Activated naive CD8-positive, alpha-beta T cell treated with anti-CD3 and anti-CD28 coated beads, Interleukin-2, amount 50 U/mL, for 24 hours (primary cell): ENCODE measurements at regions not wholly inside any gene's neighbourhood (a gene's known extent, or its start where the extent isn't known, plus 50 kb on each side); places are given as distances from the start of the nearest gene placed in this dataset.
A peak's percentile ranks its signal among the peaks of the same experiment; 100 is the strongest.
"Not testable (repeated sequence)": the region's sequence is repeated elsewhere in the genome, so short reads cannot be mapped to it uniquely, and the experiment has no call there.

Source experiments
- ATAC-seq: fragments of 150-1000 bp; cut with Tn5 transposase; one replicate; pipeline ENCODE4 v1.10.0; 2021
- DNase-seq: peaks from one replicate; pipeline ENCODE4 v3.0.0; 2021
- H3K27ac Mint-ChIP-seq: one replicate; pipeline ENCODE4 v1.8.0; 2021; ENCODE audit warnings: mild to moderate bottlenecking, mixed read lengths
- H3K27me3 Mint-ChIP-seq: one replicate; pipeline ENCODE4 v1.8.0; 2021; ENCODE audit warnings: mixed read lengths
- H3K36me3 Mint-ChIP-seq: one replicate; pipeline ENCODE4 v1.8.0; 2021; ENCODE audit warnings: low read depth, mixed read lengths
- H3K4me1 Mint-ChIP-seq: one replicate; pipeline ENCODE4 v1.8.0; 2021; ENCODE audit warnings: mixed read lengths
- H3K4me3 Mint-ChIP-seq: one replicate; pipeline ENCODE4 v1.8.0; 2021; ENCODE audit warnings: mild to moderate bottlenecking, moderate library complexity, mixed read lengths
- H3K9me3 Mint-ChIP-seq: one replicate; pipeline ENCODE4 v1.8.0; 2021; ENCODE audit warnings: mixed read lengths

- H3K27me3 Mint-ChIP-seq = no peaks in the 10 kb centered on the region
- H3K4me3 Mint-ChIP-seq = no peak overlapping the region
- ATAC-seq = peak; percentile 49
- peaks cover 11% of the 10 kb centered on the region for H3K4me1 Mint-ChIP-seq
- no peak overlapping the region for H3K27ac Mint-ChIP-seq
- peaks cover 5% of the 10 kb centered on the region for H3K9me3 Mint-ChIP-seq
- no peak for DNase-seq
- H3K36me3 Mint-ChIP-seq = peaks cover 2% of the 10 kb centered on the region
Observed at GRCh38 chr15:67945951-67946700, 106.3 kb upstream of the RNU6-1 start.

GRCh38 chr15:67946701-67947100 lies 106.9 kb upstream of the RNU6-1 start:
- H3K36me3 Mint-ChIP-seq = peaks cover 2% of the 10 kb centered on the region
- H3K27ac Mint-ChIP-seq = no peak overlapping the region
- H3K9me3 Mint-ChIP-seq = peaks cover 5% of the 10 kb centered on the region
- H3K27me3 Mint-ChIP-seq = no peaks in the 10 kb centered on the region
- H3K4me1 Mint-ChIP-seq = peaks cover 11% of the 10 kb centered on the region
- no peak overlapping the region for H3K4me3 Mint-ChIP-seq
- ATAC-seq = no peak
- DNase-seq = no peak

- Mint-ChIP-seq H3K4me1 (peaks cover 11% of the 10 kb centered on the region), H3K4me3 (no peak overlapping the region), H3K27me3 (no peaks in the 10 kb centered on the region), H3K27ac (no peak overlapping the region), H3K36me3 (peaks cover 2% of the 10 kb centered on the region), H3K9me3 (peaks cover 5% of the 10 kb centered on the region)
- DNase-seq (no peak), ATAC-seq (no peak)
Observed at GRCh38 chr15:67947254-67948039, 106.7 kb upstream of the PIAS1 start.

- H3K4me1 Mint-ChIP-seq = peaks cover 11% of the 10 kb centered on the region
- peaks cover 2% of the 10 kb centered on the region for H3K36me3 Mint-ChIP-seq
- peaks cover 5% of the 10 kb centered on the region for H3K9me3 Mint-ChIP-seq
- no peak overlapping the region for H3K27ac Mint-ChIP-seq
- H3K4me3 Mint-ChIP-seq = no peak overlapping the region
- DNase-seq (no peak), ATAC-seq (no peak)
- peaks cover 2% of the 10 kb centered on the region for H3K27me3 Mint-ChIP-seq
Observed at GRCh38 chr15:67948215-67948614, 105.9 kb upstream of the PIAS1 start.

- not testable (repeated sequence) for ATAC-seq, H3K27ac Mint-ChIP-seq, H3K36me3 Mint-ChIP-seq, H3K4me3 Mint-ChIP-seq, DNase-seq, H3K9me3 Mint-ChIP-seq, H3K4me1 Mint-ChIP-seq, H3K27me3 Mint-ChIP-seq
Observed at GRCh38 chr15:67951187-67951586, 102.9 kb upstream of the PIAS1 start.

GRCh38 chr15:67953299-67953698 lies 100.8 kb upstream of the PIAS1 start:
- H3K4me3 Mint-ChIP-seq = no peak overlapping the region
- H3K36me3 Mint-ChIP-seq = no peaks in the 10 kb centered on the region
- H3K9me3 Mint-ChIP-seq = peaks cover 2% of the 10 kb centered on the region
- H3K27me3 Mint-ChIP-seq = peaks cover 4% of the 10 kb centered on the region
- ATAC-seq (no peak), DNase-seq (no peak)
- no peak overlapping the region for H3K27ac Mint-ChIP-seq
- peaks cover 2% of the 10 kb centered on the region for H3K4me1 Mint-ChIP-seq

GRCh38 chr15:67955252-67955651 lies 98.9 kb upstream of the PIAS1 start:
- no peak overlapping the region for H3K27ac Mint-ChIP-seq
- no peaks in the 10 kb centered on the region for H3K9me3 Mint-ChIP-seq
- H3K36me3 Mint-ChIP-seq = no peaks in the 10 kb centered on the region
- ATAC-seq (no peak), DNase-seq (no peak)
- no peak overlapping the region for H3K4me3 Mint-ChIP-seq
- peaks cover 2% of the 10 kb centered on the region for H3K4me1 Mint-ChIP-seq
- H3K27me3 Mint-ChIP-seq = peaks cover 8% of the 10 kb centered on the region

GRCh38 chr15:67957435-67958132 lies 96.5 kb upstream of the PIAS1 start:
- H3K27me3 Mint-ChIP-seq = peaks cover 8% of the 10 kb centered on the region
- H3K4me3 Mint-ChIP-seq = no peak overlapping the region
- no peak for DNase-seq
- peaks cover 3% of the 10 kb centered on the region for H3K4me1 Mint-ChIP-seq
- no peak overlapping the region for H3K27ac Mint-ChIP-seq
- H3K36me3 Mint-ChIP-seq = no peaks in the 10 kb centered on the region
- no peak for ATAC-seq
- no peaks in the 10 kb centered on the region for H3K9me3 Mint-ChIP-seq

- ATAC-seq (no peak), DNase-seq (peak; percentile 17)
- H3K4me1 Mint-ChIP-seq = peaks cover 8% of the 10 kb centered on the region
- no peaks in the 10 kb centered on the region for H3K36me3 Mint-ChIP-seq
- no peak overlapping the region for H3K27ac Mint-ChIP-seq
- peaks cover 25% of the 10 kb centered on the region for H3K27me3 Mint-ChIP-seq
- H3K9me3 Mint-ChIP-seq = no peaks in the 10 kb centered on the region
- peak overlapping the region; percentile 44 for H3K4me3 Mint-ChIP-seq
Observed at GRCh38 chr15:67967871-67968431, 86.2 kb upstream of the PIAS1 start.

GRCh38 chr15:67968564-67968963 lies 85.6 kb upstream of the PIAS1 start:
- no peak for DNase-seq
- Mint-ChIP-seq H3K36me3 (no peaks in the 10 kb centered on the region), H3K4me1 (peaks cover 8% of the 10 kb centered on the region), H3K9me3 (no peaks in the 10 kb centered on the region), H3K27me3 (peaks cover 25% of the 10 kb centered on the region), H3K4me3 (no peak overlapping the region), H3K27ac (no peak overlapping the region)
- ATAC-seq = no peak

GRCh38 chr15:67968966-67969365 lies 85.1 kb upstream of the PIAS1 start:
- no peaks in the 10 kb centered on the region for H3K36me3 Mint-ChIP-seq
- ATAC-seq (no peak), DNase-seq (no peak)
- peaks cover 8% of the 10 kb centered on the region for H3K4me1 Mint-ChIP-seq
- no peaks in the 10 kb centered on the region for H3K9me3 Mint-ChIP-seq
- H3K4me3 Mint-ChIP-seq = no peak overlapping the region
- H3K27ac Mint-ChIP-seq = no peak overlapping the region
- H3K27me3 Mint-ChIP-seq = peaks cover 25% of the 10 kb centered on the region

- Mint-ChIP-seq H3K4me1 (peaks cover 8% of the 10 kb centered on the region), H3K27ac (no peak overlapping the region), H3K9me3 (no peaks in the 10 kb centered on the region), H3K4me3 (no peak overlapping the region), H3K36me3 (no peaks in the 10 kb centered on the region), H3K27me3 (peaks cover 25% of the 10 kb centered on the region)
- ATAC-seq = no peak
- no peak for DNase-seq
Observed at GRCh38 chr15:67969892-67970291, 84.2 kb upstream of the PIAS1 start.

GRCh38 chr15:67972377-67972776 lies 81.7 kb upstream of the PIAS1 start:
- Mint-ChIP-seq H3K4me3 (no peak overlapping the region), H3K36me3 (no peaks in the 10 kb centered on the region), H3K4me1 (peaks cover 8% of the 10 kb centered on the region), H3K9me3 (no peaks in the 10 kb centered on the region), H3K27me3 (peaks cover 22% of the 10 kb centered on the region), H3K27ac (no peak overlapping the region)
- DNase-seq (no peak), ATAC-seq (no peak)

- ATAC-seq (no peak), DNase-seq (no peak)
- Mint-ChIP-seq H3K27ac (no peak overlapping the region), H3K9me3 (peaks cover 2% of the 10 kb centered on the region), H3K36me3 (no peaks in the 10 kb centered on the region), H3K4me3 (no peak overlapping the region), H3K4me1 (no peaks in the 10 kb centered on the region), H3K27me3 (peaks cover 7% of the 10 kb centered on the region)
Observed at GRCh38 chr15:67973846-67974245, 80.3 kb upstream of the PIAS1 start.
